ENCODE measurements at regions not wholly inside any gene's neighbourhood (a gene's known extent, or its start where the extent isn't known, plus 50 kb on each side); places are given as distances from the start of the nearest gene placed in this dataset.

- Histone ChIP-seq H2AFZ (ENCODE audit: control insufficient read depth, low read depth, low read length) (no peak overlapping the region), H3K9me3 (replicated peaks; ENCODE audit: control insufficient read depth, insufficient read depth, low read length) (no peaks in the 10 kb centered on the region), H3K4me2 (ENCODE audit: control insufficient read depth, insufficient read depth) (no peak overlapping the region), H3K4me1 (ENCODE audit: control insufficient read depth, insufficient read depth, low read length) (no peaks in the 10 kb centered on the region), H3K36me3 (ENCODE audit: control insufficient read depth in 2 of 2, insufficient read depth in 2 of 2, low read length in 1 of 2) (no peaks in the 10 kb centered on the region), H3K9ac (ENCODE audit: control insufficient read depth, insufficient read depth, low read length) (no peak overlapping the region), H4K20me1 (ENCODE audit: control insufficient read depth, insufficient read depth) (no peaks in the 10 kb centered on the region), H3K27me3 (replicated peaks in 1 of 2; ENCODE audit: control insufficient read depth in 2 of 2, insufficient read depth in 2 of 2, low read length in 1 of 2) (no peaks in the 10 kb centered on the region), H3K27ac (ENCODE audit: control insufficient read depth, insufficient read depth) (no peak overlapping the region), H3K4me3 (no peak overlapping the region), H3K79me2 (ENCODE audit: control insufficient read depth, insufficient read depth, low read length) (no peaks in the 10 kb centered on the region)
- FAIRE-seq, result no peak
- POLR2A ChIA-PET, result no interaction called here
- no peak for DNase-seq (ENCODE audit: low read depth, low spot score)
- RAD21 ChIA-PET (ENCODE audit: unreplicated experiment), result no interaction called here
- SMC1A ChIA-PET (ENCODE audit: uncharacterized antibody, unreplicated experiment), result no interaction called here
- ATAC-seq, result no peak
- intact Hi-C loops (cut with micrococcal nuclease; ENCODE audit: unreplicated experiment) (no loop called here), in situ Hi-C loops (cut with MboI) (no loop called here)
- CTCF ChIA-PET, result no interaction called here
- BruUV-seq (replicated peaks), result no TSS peak
- no peak for TF ChIP-seq NFYB (IDR thresholded peaks at IDR 0.05; ENCODE audit: insufficient read depth, low read depth, low read length)
- TF ChIP-seq ZBTB11 (CRISPR knock-in tag; IDR thresholded peaks at IDR 0.05), result no peak
- no peak for TF ChIP-seq RELB (IDR thresholded peaks at IDR 0.05; ENCODE audit: low read depth)
- TF ChIP-seq SKIL (IDR thresholded peaks at IDR 0.05; ENCODE audit: low read depth, poor library complexity, severe bottlenecking), result no peak
- no peak for TF ChIP-seq CBFB (IDR thresholded peaks at IDR 0.05; ENCODE audit: low read depth)
- TF ChIP-seq PBX3 (IDR thresholded peaks at IDR 0.05; ENCODE audit: insufficient replicate concordance, low read depth, low read length), result no peak
- TF ChIP-seq SIN3A (IDR thresholded peaks at IDR 0.05; ENCODE audit: low read depth, low read length), result no peak
- no peak for TF ChIP-seq POLR2AphosphoS2 (IDR thresholded peaks at IDR 0.05; ENCODE audit: low read depth, low read length)
- TF ChIP-seq MEF2B (IDR thresholded peaks at IDR 0.05; ENCODE audit: partially characterized antibody, poor library complexity, severe bottlenecking), result no peak
- TF ChIP-seq MYB (IDR thresholded peaks at IDR 0.05; ENCODE audit: borderline replicate concordance, low read depth, low read length), result no peak
- TF ChIP-seq ESRRA (IDR thresholded peaks at IDR 0.05; ENCODE audit: low read length), result no peak
- TF ChIP-seq PRDM15 (CRISPR knock-in tag; IDR thresholded peaks at IDR 0.05), result no peak
- no peak for TF ChIP-seq SMARCA5 (IDR thresholded peaks at IDR 0.05)
Measured at GRCh38 chr3:25038271-25038670, 389.8 kb upstream of the RARB start.

All from GM12878 (cell line).